Natural killer cell (primary cell): ENCODE measurements at regions not wholly inside any gene's neighbourhood (a gene's known extent, or its start where the extent isn't known, plus 50 kb on each side); places are given as distances from the start of the nearest gene placed in this dataset.

Experiments
- ATAC-seq, 3 donors: fragments of 150-1000 bp in 2 of 3; fragments of 200-7000 bp in 1 of 3; cut with Tn5 transposase; 1 replicate in 1 of 3; 2 replicates in 2 of 3; pipeline ENCODE4 v1.10.0; 2021; ENCODE audit warnings: mild to moderate bottlenecking in 2 of 3, moderate library complexity in 2 of 3
- DNase-seq, 2 donors: peaks; one replicate each; pipeline versions ENCODE4 v3.0.0 to v3.0.0-alpha.2; 2013 to 2021; ENCODE audit warnings: mixed read lengths in 1 of 2
- H3K27ac ChIP-seq: one replicate; pipeline ENCODE4 v1.5.1; 2013; ENCODE audit warnings: mild to moderate bottlenecking, low read length
- H3K27me3 ChIP-seq: one replicate; pipeline ENCODE4 v1.6.1; 2013; ENCODE audit warnings: low read length; ENCODE audit not compliant: control insufficient read depth, insufficient read depth
- H3K36me3 ChIP-seq: one replicate; pipeline ENCODE4 v1.6.1; 2013; ENCODE audit warnings: low read length; ENCODE audit not compliant: control insufficient read depth, insufficient read depth
- H3K4me1 ChIP-seq: one replicate; pipeline ENCODE4 v1.6.1; 2013; ENCODE audit warnings: low read length; ENCODE audit not compliant: control insufficient read depth, insufficient read depth
- H3K4me3 ChIP-seq: one replicate; pipeline ENCODE4 v1.5.1; 2013; ENCODE audit warnings: low read length
- H3K9me3 ChIP-seq: one replicate; pipeline ENCODE4 v1.6.1; 2013; ENCODE audit warnings: low read length; ENCODE audit not compliant: control insufficient read depth, insufficient read depth
- H3K27ac Mint-ChIP-seq, 2 donors: one replicate each; pipeline ENCODE4 v1.8.0; 2022; ENCODE audit warnings: mild to moderate bottlenecking in 2 of 2, mixed read lengths in 2 of 2, moderate library complexity in 1 of 2
- H3K27me3 Mint-ChIP-seq, 2 donors: one replicate each; pipeline ENCODE4 v1.8.0; 2022; ENCODE audit warnings: low read depth in 2 of 2, mixed read lengths in 2 of 2
- H3K36me3 Mint-ChIP-seq: one replicate; pipeline ENCODE4 v1.8.0; 2022; ENCODE audit warnings: mixed read lengths
- H3K4me1 Mint-ChIP-seq, 2 donors: one replicate each; pipeline ENCODE4 v1.8.0; 2022; ENCODE audit warnings: mixed read lengths in 2 of 2
- H3K4me3 Mint-ChIP-seq: one replicate; pipeline ENCODE4 v1.8.0; 2022; ENCODE audit warnings: mild to moderate bottlenecking, moderate library complexity, mixed read lengths
- H3K9me3 Mint-ChIP-seq, 2 donors: one replicate each; pipeline ENCODE4 v1.8.0; 2022; ENCODE audit warnings: mixed read lengths in 2 of 2
- CTCF ChIP-seq: fragments of 200-600 bp; IDR thresholded peaks from one replicate; pipeline ENCODE4 v1.8.0; 2022; ENCODE audit warnings: antibody characterized with exemption
- WGBS: methylation state at CpG from one replicate; pipeline ENCODE4 v1.1.7; 2013; ENCODE audit warnings: missing lambda C conversion rate; ENCODE audit not compliant: insufficient coverage; 5-methylcytosine and 5-hydroxymethylcytosine counted together
- intact Hi-C: fragments of 100-400 bp; cut with micrococcal nuclease; formaldehyde crosslinking; loops from one replicate; pipeline ENCODE4 v1.14.2; 2022

GRCh38 chr6:44606976-44607375, 219.5 kb downstream of the CDC5L start:
- no peaks in the 10 kb centered on the region for H3K4me1 Mint-ChIP-seq
- 93% methylated on average over 5 of the region's 6 CpGs for WGBS
- H3K27me3 Mint-ChIP-seq, result peaks cover 0 to 3% of the 10 kb centered on the region in 2 donors
- TF ChIP-seq CTCF, result no peak
- ATAC-seq (no peak), DNase-seq (no peak)
- intact Hi-C loops, result no loop called here
- Histone ChIP-seq H3K4me3 (no peak overlapping the region), H3K27me3 (no peaks in the 10 kb centered on the region), H3K9me3 (no peaks in the 10 kb centered on the region), H3K4me1 (no peaks in the 10 kb centered on the region), H3K36me3 (no peaks in the 10 kb centered on the region), H3K27ac (no peak overlapping the region)
- H3K4me3 Mint-ChIP-seq, result no peak overlapping the region
- H3K36me3 Mint-ChIP-seq, result no peaks in the 10 kb centered on the region
- no peaks in the 10 kb centered on the region for H3K9me3 Mint-ChIP-seq
- H3K27ac Mint-ChIP-seq, result no peak overlapping the region

GRCh38 chr6:44608175-44608574, 220.7 kb downstream of the CDC5L start:
- H3K36me3 ChIP-seq, result no peaks in the 10 kb centered on the region
- no peaks in the 10 kb centered on the region for H3K27me3 ChIP-seq
- no peaks in the 10 kb centered on the region for H3K9me3 ChIP-seq
- H3K4me3 ChIP-seq, result no peak overlapping the region
- ATAC-seq (no peak), DNase-seq (no peak)
- no peak overlapping the region for H3K27ac ChIP-seq
- no peaks in the 10 kb centered on the region for H3K4me1 ChIP-seq
- Mint-ChIP-seq H3K4me1 (no peaks in the 10 kb centered on the region), H3K36me3 (no peaks in the 10 kb centered on the region), H3K9me3 (no peaks in the 10 kb centered on the region), H3K27me3 (no peaks in the 10 kb centered on the region), H3K27ac (no peak overlapping the region), H3K4me3 (no peak overlapping the region)
- intact Hi-C loops, result no loop called here
- TF ChIP-seq CTCF, result no peak
- 93% methylated on average over 4 of the region's 4 CpGs for WGBS

GRCh38 chr6:44609051-44609612, 221.6 kb downstream of the CDC5L start:
- Mint-ChIP-seq H3K27ac (no peak overlapping the region), H3K27me3 (no peaks in the 10 kb centered on the region), H3K4me1 (no peaks in the 10 kb centered on the region), H3K9me3 (no peaks in the 10 kb centered on the region), H3K36me3 (no peaks in the 10 kb centered on the region), H3K4me3 (no peak overlapping the region)
- no peaks in the 10 kb centered on the region for H3K9me3 ChIP-seq
- no peak for TF ChIP-seq CTCF
- WGBS, result 89% methylated on average over 1 of the region's 1 CpG
- no peak for DNase-seq
- no peak overlapping the region for H3K4me3 ChIP-seq
- no peaks in the 10 kb centered on the region for H3K27me3 ChIP-seq
- no peaks in the 10 kb centered on the region for H3K4me1 ChIP-seq
- intact Hi-C loops, result no loop called here
- ATAC-seq, result no peak
- H3K36me3 ChIP-seq, result no peaks in the 10 kb centered on the region
- no peak overlapping the region for H3K27ac ChIP-seq

- H3K27me3 Mint-ChIP-seq, result no peaks in the 10 kb centered on the region
- DNase-seq (no peak), ATAC-seq (no peak)
- H3K4me3 ChIP-seq, result no peak overlapping the region
- H3K4me1 ChIP-seq, result peaks cover 6% of the 10 kb centered on the region
- no peak overlapping the region for H3K27ac Mint-ChIP-seq
- TF ChIP-seq CTCF, result no peak
- H3K27me3 ChIP-seq, result no peaks in the 10 kb centered on the region
- H3K36me3 ChIP-seq, result no peaks in the 10 kb centered on the region
- H3K27ac ChIP-seq, result no peak overlapping the region
- 80% methylated on average over 3 of the region's 3 CpGs for WGBS
- no peaks in the 10 kb centered on the region for H3K4me1 Mint-ChIP-seq
- intact Hi-C loops, result no loop called here
- H3K36me3 Mint-ChIP-seq, result no peaks in the 10 kb centered on the region
- H3K4me3 Mint-ChIP-seq, result no peak overlapping the region
- H3K9me3 Mint-ChIP-seq, result no peaks in the 10 kb centered on the region
- H3K9me3 ChIP-seq, result no peaks in the 10 kb centered on the region
Measured at GRCh38 chr6:44614396-44614795, 226.9 kb downstream of the CDC5L start.
